ENCODE measurements at regions not wholly inside any gene's neighbourhood (a gene's known extent, or its start where the extent isn't known, plus 50 kb on each side); places are given as distances from the start of the nearest gene placed in this dataset.

- H3K4me3 ChIP-seq, result no peak overlapping the region
- in situ Hi-C loops (cut with MboI) (no loop called here), intact Hi-C loops (cut with micrococcal nuclease; ENCODE audit: unreplicated experiment) (no loop called here)
- no peaks in the 10 kb centered on the region for H3K79me2 ChIP-seq (ENCODE audit: control insufficient read depth, insufficient read depth, low read length)
- H3K4me1 ChIP-seq (ENCODE audit: control insufficient read depth, insufficient read depth, low read length), result no peaks in the 10 kb centered on the region
- no TSS peak for BruUV-seq (replicated peaks)
- FAIRE-seq, result no peak
- CTCF ChIA-PET, result no interaction called here
- WGBS (ENCODE audit: insufficient coverage, insufficient replicate concordance, low lambda C conversion rate, missing lambda C conversion rate), result 59% methylated on average over 3 of the region's 7 CpGs
- POLR2A ChIA-PET, result no interaction called here
- no peak overlapping the region for H3K27ac ChIP-seq (ENCODE audit: control insufficient read depth, insufficient read depth)
- H3K36me3 ChIP-seq (ENCODE audit: control insufficient read depth in 2 of 2, insufficient read depth in 2 of 2, low read length in 1 of 2), result no peaks in the 10 kb centered on the region
- no peak overlapping the region for H2AFZ ChIP-seq (ENCODE audit: control insufficient read depth, low read depth, low read length)
- RAD21 ChIA-PET (ENCODE audit: unreplicated experiment), result interaction anchor here (0.7 kb wide), 2 partner anchors 218 to 272 kb away, joined by 3 read pairs; no protein-coding TSS in a partner anchor
- no peak overlapping the region for H3K4me2 ChIP-seq (ENCODE audit: control insufficient read depth, insufficient read depth)
- no peaks in the 10 kb centered on the region for H4K20me1 ChIP-seq (ENCODE audit: control insufficient read depth, insufficient read depth)
- H3K9ac ChIP-seq (ENCODE audit: control insufficient read depth, insufficient read depth, low read length), result no peak overlapping the region
- no peaks in the 10 kb centered on the region for H3K9me3 ChIP-seq (replicated peaks; ENCODE audit: control insufficient read depth, insufficient read depth, low read length)
- ATAC-seq, result no peak
- SMC1A ChIA-PET (ENCODE audit: uncharacterized antibody, unreplicated experiment), result no interaction called here
- no peaks in the 10 kb centered on the region; a peak in 1 of 4 replicates for H3K27me3 ChIP-seq (replicated peaks in 1 of 2; ENCODE audit: control insufficient read depth in 2 of 2, insufficient read depth in 2 of 2, low read length in 1 of 2)
- no peak for DNase-seq (ENCODE audit: low read depth, low spot score)
- TF ChIP-seq ZBTB11 (CRISPR knock-in tag; IDR thresholded peaks at IDR 0.05), result no peak
- no peak for TF ChIP-seq ZNF592 (IDR thresholded peaks at IDR 0.05)
- no peak for TF ChIP-seq NFXL1 (IDR thresholded peaks at IDR 0.05; ENCODE audit: borderline replicate concordance)
- TF ChIP-seq CREM (IDR thresholded peaks at IDR 0.05; ENCODE audit: low read depth), result no peak
- TF ChIP-seq POLR2AphosphoS2 (IDR thresholded peaks at IDR 0.05; ENCODE audit: low read depth, low read length), result no peak
- TF ChIP-seq SMAD1 (IDR thresholded peaks at IDR 0.05; ENCODE audit: low read depth, partially characterized antibody), result no peak
- TF ChIP-seq ESRRA (IDR thresholded peaks at IDR 0.05; ENCODE audit: low read length), result no peak
- no peak for TF ChIP-seq NBN (IDR thresholded peaks at IDR 0.05)
- no peak for TF ChIP-seq NR2F1 (conservative IDR thresholded peaks at IDR 0.05)
- no peak for TF ChIP-seq MYC (IDR thresholded peaks at IDR 0.05; ENCODE audit: insufficient read depth, insufficient read length, insufficient replicate concordance, low read length, severe bottlenecking)
- no peak for TF ChIP-seq SPI1 (IDR thresholded peaks at IDR 0.05; ENCODE audit: borderline replicate concordance, insufficient read depth, low read depth, low read length)
- no peak for TF ChIP-seq HCFC1 (IDR thresholded peaks at IDR 0.05; ENCODE audit: low read length)
- no peak for TF ChIP-seq ZNF24 (IDR thresholded peaks at IDR 0.05)
- TF ChIP-seq ELK1 (IDR thresholded peaks at IDR 0.05; ENCODE audit: low read depth, low read length), result no peak
- no peak for TF ChIP-seq PML (IDR thresholded peaks at IDR 0.05; ENCODE audit: low read length)
- no peak for TF ChIP-seq TCF7 (IDR thresholded peaks at IDR 0.05; ENCODE audit: borderline replicate concordance)
- no peak for TF ChIP-seq SUPT20H (IDR thresholded peaks at IDR 0.05; ENCODE audit: borderline replicate concordance, control insufficient read depth, low read depth, low read length)
Observed at GRCh38 chr2:236498369-236498768, 71.3 kb upstream of the ACKR3 start.
